ENCODE measurements at regions not wholly inside any gene's neighbourhood (a gene's known extent, or its start where the extent isn't known, plus 50 kb on each side); places are given as distances from the start of the nearest gene placed in this dataset.

DNA sequence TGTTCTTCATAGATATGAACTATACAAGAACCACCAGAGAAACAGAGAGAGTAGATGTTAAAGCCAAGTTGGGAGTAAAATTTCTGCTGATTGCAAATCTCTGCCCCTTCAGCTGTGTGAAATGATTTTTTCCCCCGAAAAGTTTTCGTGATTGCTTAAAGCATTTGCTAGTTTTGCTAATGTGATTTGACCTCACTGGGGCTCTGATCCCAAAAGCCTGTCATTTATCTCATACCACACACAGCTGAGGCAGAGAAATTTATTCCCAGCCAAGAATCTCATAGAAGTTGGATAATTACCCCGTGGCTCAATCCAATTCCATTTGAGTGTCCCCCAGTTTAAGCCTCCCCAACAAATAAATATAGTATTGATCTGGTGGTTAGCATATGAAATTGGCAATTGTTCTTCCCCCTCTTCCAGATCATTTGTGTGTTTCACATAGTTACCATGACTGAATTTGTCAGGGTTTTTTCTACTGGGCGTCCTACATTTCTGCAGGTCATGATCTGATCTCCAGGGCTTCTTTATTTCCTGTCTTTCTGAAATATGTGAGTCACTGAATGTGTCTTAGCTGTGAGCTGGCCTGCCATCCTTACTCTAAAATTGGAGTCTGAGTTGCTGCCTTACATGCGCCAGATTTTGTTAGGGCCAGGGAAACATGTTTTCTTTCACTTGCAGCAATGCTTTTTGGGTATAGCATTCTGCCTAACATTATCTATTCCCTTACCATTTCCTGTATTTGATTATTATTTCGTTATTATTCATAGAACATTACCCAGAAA lies 167.5 kb upstream of the FRMPD4 start:
- Histone ChIP-seq H3K9ac (ENCODE audit: low read depth, low read length) (no peak overlapping the region), H2AFZ (ENCODE audit: low read depth, low read length) (no peak overlapping the region), H3K27me3 (ENCODE audit: insufficient read depth, low read length, poor library complexity) (no peaks in the 10 kb centered on the region), H3K4me2 (ENCODE audit: insufficient read depth, low read length) (no peak overlapping the region), H3K36me3 (ENCODE audit: insufficient read depth, low read length) (no peaks in the 10 kb centered on the region), H3K4me3 (ENCODE audit: low read depth in 1 of 2, low read length in 2 of 2) (no peak overlapping the region), H3K27ac (ENCODE audit: low read length) (no peak overlapping the region), H3K4me1 (ENCODE audit: insufficient read depth, low read length) (no peaks in the 10 kb centered on the region), H4K20me1 (ENCODE audit: insufficient read depth, low read length) (no peaks in the 10 kb centered on the region), H3K79me2 (ENCODE audit: insufficient read depth, low read length) (no peaks in the 10 kb centered on the region), H3K9me3 (ENCODE audit: insufficient read depth, low read length, severe bottlenecking) (no peaks in the 10 kb centered on the region)
- DNase-seq: no peak
- ATAC-seq (ENCODE audit: insufficient read depth, low read depth): no peak
- TF ChIP-seq EZH2 (IDR thresholded peaks at IDR 0.05; ENCODE audit: borderline replicate concordance, low read depth, low read length, severe bottlenecking): no peak
- TF ChIP-seq, protein P1, sequence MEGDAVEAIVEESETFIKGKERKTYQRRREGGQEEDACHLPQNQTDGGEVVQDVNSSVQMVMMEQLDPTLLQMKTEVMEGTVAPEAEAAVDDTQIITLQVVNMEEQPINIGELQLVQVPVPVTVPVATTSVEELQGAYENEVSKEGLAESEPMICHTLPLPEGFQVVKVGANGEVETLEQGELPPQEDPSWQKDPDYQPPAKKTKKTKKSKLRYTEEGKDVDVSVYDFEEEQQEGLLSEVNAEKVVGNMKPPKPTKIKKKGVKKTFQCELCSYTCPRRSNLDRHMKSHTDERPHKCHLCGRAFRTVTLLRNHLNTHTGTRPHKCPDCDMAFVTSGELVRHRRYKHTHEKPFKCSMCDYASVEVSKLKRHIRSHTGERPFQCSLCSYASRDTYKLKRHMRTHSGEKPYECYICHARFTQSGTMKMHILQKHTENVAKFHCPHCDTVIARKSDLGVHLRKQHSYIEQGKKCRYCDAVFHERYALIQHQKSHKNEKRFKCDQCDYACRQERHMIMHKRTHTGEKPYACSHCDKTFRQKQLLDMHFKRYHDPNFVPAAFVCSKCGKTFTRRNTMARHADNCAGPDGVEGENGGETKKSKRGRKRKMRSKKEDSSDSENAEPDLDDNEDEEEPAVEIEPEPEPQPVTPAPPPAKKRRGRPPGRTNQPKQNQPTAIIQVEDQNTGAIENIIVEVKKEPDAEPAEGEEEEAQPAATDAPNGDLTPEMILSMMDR (IDR thresholded peaks at IDR 0.05; ENCODE audit: borderline replicate concordance, extremely low read depth, low read length, poor library complexity, severe bottlenecking): no peak

DNA sequence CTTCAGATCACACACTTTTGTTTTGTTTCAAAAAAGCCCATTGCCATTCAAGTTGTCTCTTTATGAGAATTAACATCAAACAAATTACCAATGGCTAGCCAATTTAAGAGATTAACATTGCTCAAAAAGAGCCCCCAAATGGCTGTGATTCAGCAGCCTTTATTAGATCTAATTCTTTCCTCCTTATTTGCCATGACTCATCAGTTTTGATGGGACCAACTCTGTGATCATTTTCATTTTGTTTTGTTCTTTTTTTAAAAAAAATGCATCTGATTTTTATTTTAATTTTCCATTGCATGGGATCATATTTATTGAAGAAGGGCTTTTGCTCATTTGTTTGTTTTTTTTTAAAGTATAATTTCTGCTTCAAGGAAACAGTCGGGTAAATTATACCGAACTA lies 161.6 kb upstream of the FRMPD4 start:
- Histone ChIP-seq H3K36me3 (ENCODE audit: insufficient read depth, low read length) (no peaks in the 10 kb centered on the region), H2AFZ (ENCODE audit: low read depth, low read length) (no peak overlapping the region), H3K4me2 (ENCODE audit: insufficient read depth, low read length) (no peak overlapping the region), H3K4me3 (ENCODE audit: low read depth in 1 of 2, low read length in 2 of 2) (no peak overlapping the region), H3K27ac (ENCODE audit: low read length) (no peak overlapping the region), H3K9me3 (ENCODE audit: insufficient read depth, low read length, severe bottlenecking) (no peaks in the 10 kb centered on the region), H3K4me1 (ENCODE audit: insufficient read depth, low read length) (no peaks in the 10 kb centered on the region), H3K9ac (ENCODE audit: low read depth, low read length) (no peak overlapping the region), H3K79me2 (ENCODE audit: insufficient read depth, low read length) (no peaks in the 10 kb centered on the region), H3K27me3 (ENCODE audit: insufficient read depth, low read length, poor library complexity) (no peaks in the 10 kb centered on the region), H4K20me1 (ENCODE audit: insufficient read depth, low read length) (no peaks in the 10 kb centered on the region)
- TF ChIP-seq, protein P1 (IDR thresholded peaks at IDR 0.05; ENCODE audit: borderline replicate concordance, extremely low read depth, low read length, poor library complexity, severe bottlenecking): no peak
- TF ChIP-seq EZH2 (IDR thresholded peaks at IDR 0.05; ENCODE audit: borderline replicate concordance, low read depth, low read length, severe bottlenecking): no peak
- DNase-seq: no peak
- no peak for ATAC-seq (ENCODE audit: insufficient read depth, low read depth)

DNA sequence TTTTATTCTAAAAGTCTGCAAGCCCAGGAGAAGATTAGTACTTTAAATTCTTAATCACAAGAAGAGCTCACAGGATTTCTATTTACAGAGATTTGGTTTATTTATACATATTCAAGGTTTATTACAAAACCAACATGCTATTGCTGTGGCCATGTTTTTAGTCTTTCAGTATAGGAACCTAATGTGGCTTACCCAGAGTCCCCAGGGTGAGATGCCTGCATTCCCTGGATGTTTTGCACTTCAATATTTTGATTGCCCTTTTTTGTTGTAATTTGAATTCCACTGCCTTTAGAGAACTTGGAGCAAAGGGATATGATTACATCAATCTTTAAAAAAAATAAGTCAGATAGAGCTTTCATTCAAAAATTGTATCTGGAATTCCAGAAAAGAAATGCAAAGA lies 146.0 kb upstream of the FRMPD4 start:
- no peaks in the 10 kb centered on the region for H3K9me3 ChIP-seq (ENCODE audit: insufficient read depth, low read length, severe bottlenecking)
- no peaks in the 10 kb centered on the region for H3K79me2 ChIP-seq (ENCODE audit: insufficient read depth, low read length)
- H3K27me3 ChIP-seq (ENCODE audit: insufficient read depth, low read length, poor library complexity): no peaks in the 10 kb centered on the region
- no peak for DNase-seq
- H3K4me1 ChIP-seq (ENCODE audit: insufficient read depth, low read length): no peaks in the 10 kb centered on the region
- H3K27ac ChIP-seq (ENCODE audit: low read length): no peak overlapping the region
- H3K4me2 ChIP-seq (ENCODE audit: insufficient read depth, low read length): no peak overlapping the region
- H3K9ac ChIP-seq (ENCODE audit: low read depth, low read length): no peak overlapping the region
- no peak for ATAC-seq (ENCODE audit: insufficient read depth, low read depth)
- no peaks in the 10 kb centered on the region for H4K20me1 ChIP-seq (ENCODE audit: insufficient read depth, low read length)
- TF ChIP-seq, protein P1 (IDR thresholded peaks at IDR 0.05; ENCODE audit: borderline replicate concordance, extremely low read depth, low read length, poor library complexity, severe bottlenecking): no peak
- TF ChIP-seq EZH2 (IDR thresholded peaks at IDR 0.05; ENCODE audit: borderline replicate concordance, low read depth, low read length, severe bottlenecking): no peak
- H2AFZ ChIP-seq (ENCODE audit: low read depth, low read length): no peak overlapping the region
- no peaks in the 10 kb centered on the region for H3K36me3 ChIP-seq (ENCODE audit: insufficient read depth, low read length)
- H3K4me3 ChIP-seq (ENCODE audit: low read depth in 1 of 2, low read length in 2 of 2): no peak overlapping the region

Measured in DND-41 (cell line).